ENCODE measurements at regions not wholly inside any gene's neighbourhood (a gene's known extent, or its start where the extent isn't known, plus 50 kb on each side); places are given as distances from the start of the nearest gene placed in this dataset.

GRCh38 chr6:49255335-49255734, 207.7 kb downstream of the MMUT start:
- TF ChIP-seq CTCF (IDR thresholded peaks at IDR 0.05; ENCODE audit: low read length) (no peak), EZH2 (IDR thresholded peaks at IDR 0.05; ENCODE audit: borderline replicate concordance, low read length) (no peak)

Data from OCI-LY1 (cell line).